Left colon (tissue), 2 donors: ENCODE measurements at regions not wholly inside any gene's neighbourhood (a gene's known extent, or its start where the extent isn't known, plus 50 kb on each side); places are given as distances from the start of the nearest gene placed in this dataset.

Source experiments
- ATAC-seq: fragments of 200-7000 bp; cut with Tn5 transposase; one replicate; pipeline ENCODE4 v1.9.1; 2020; ENCODE audit warnings: mild to moderate bottlenecking, moderate library complexity
- DNase-seq, 2 donors: peaks; one replicate each; pipeline ENCODE4 v3.0.0-alpha.2; 2020
- intact Hi-C, 2 donors: fragments of 100-400 bp; cut with DNase I in 1 of 2; cut with micrococcal nuclease in 1 of 2; formaldehyde crosslinking; loops; one replicate each; pipeline versions ENCODE4 v1.11.2 to v1.14.0; 2022; cut with DNase I, micrococcal nuclease
- donor health status: DM: no; HTN: no; CAD: no.
- donor health status: DM: yes; HTN: yes; CAD: no.

DNA sequence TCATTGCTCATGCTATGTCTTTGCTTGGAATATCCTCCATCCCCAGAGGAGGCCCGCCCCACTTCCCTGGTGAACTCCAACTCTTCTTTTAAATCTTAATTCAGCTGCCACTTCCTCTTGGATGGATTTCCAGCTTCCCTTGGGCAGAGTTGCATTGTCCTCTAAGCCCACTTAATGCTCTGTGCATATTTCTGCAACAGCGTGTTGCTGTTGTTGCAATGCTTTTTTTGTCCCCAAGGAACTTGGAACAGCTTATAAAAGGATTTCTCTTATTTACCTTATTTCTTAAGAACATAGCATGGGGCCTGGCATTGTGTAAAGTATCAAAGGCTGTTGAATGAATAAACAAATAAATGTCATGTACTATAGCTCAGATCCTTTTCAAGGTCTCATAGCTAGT is 507.4 kb downstream of the METTL15 start:
- DNase-seq (no peak), ATAC-seq (no peak)
- intact Hi-C loops: no loop called here

DNA sequence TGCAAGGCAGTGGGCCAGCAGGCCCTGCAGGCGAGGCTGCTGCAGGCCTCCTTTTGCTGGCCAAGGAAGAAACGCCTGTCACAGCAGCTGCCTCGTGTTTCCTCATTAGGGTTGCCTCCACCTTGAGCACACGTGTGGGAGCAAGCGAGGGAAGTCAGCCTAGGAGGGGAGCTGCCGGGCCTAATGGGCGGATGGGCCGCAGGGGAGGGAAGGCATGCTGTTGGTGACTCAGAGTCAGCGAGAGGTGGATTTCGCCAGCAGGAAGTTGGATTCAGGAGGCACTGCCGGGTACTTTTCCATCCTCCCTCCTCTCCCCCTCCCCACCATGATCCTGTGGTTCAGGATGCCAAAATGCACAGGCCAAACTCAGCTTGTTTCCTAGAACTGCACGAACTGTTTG is 498.7 kb downstream of the METTL15 start:
- intact Hi-C loops: no loop called here
- DNase-seq (no peak), ATAC-seq (no peak)

GRCh38 chr11:28599656-28600055 is 491.5 kb downstream of the METTL15 start:
- intact Hi-C loops: no loop called here
- DNase-seq: no peak
- ATAC-seq: no peak

DNA sequence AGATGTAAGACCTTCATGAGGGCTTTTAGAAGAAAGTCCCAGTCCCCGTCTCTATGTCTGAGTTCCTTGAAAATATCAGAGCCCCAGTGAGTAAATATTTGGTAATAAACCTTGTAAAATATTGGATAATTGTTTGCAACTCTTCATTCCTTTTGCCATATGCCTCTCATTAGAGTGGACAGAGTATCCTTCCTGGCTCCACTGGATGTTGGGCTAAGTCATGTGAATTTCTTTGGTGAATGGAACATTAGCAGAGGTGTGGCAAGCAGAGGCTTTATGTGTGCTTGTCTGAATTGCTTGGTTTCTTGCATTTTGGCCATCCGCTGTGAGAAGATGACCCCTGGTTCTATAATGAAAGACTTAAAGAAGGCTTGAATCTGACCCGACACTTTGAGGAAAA is 490.3 kb downstream of the METTL15 start:
- intact Hi-C loops: no loop called here
- DNase-seq (no peak), ATAC-seq (no peak)

GRCh38 chr11:28596816-28597215 is 488.6 kb downstream of the METTL15 start:
- no peak for DNase-seq
- ATAC-seq: no peak
- intact Hi-C loops: no loop called here

DNA sequence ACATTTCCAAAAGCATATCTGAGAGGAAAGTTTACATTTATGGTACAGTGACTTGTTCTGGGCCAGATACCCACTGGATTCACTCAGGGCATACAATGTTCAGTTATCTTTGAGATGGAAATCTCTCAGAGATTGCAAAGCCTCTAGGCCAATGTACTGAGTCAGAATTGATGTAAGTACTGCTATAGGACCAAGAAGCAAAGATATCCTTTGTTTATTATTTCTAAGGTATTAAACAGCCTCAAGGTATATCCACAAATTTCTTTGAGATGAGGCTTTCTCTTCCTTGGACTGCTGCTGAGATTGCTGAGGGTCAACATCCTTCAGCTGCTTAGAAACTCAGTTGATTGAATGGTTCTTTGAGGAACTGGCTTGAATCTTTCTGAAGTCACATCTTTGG is 484.0 kb downstream of the METTL15 start:
- no peak for DNase-seq
- intact Hi-C loops: no loop called here
- no peak for ATAC-seq

- no peak for DNase-seq
- intact Hi-C loops: no loop called here
These were observed 476.8 kb downstream of the METTL15 start for GRCh38 chr11:28584992-28585391.

DNA sequence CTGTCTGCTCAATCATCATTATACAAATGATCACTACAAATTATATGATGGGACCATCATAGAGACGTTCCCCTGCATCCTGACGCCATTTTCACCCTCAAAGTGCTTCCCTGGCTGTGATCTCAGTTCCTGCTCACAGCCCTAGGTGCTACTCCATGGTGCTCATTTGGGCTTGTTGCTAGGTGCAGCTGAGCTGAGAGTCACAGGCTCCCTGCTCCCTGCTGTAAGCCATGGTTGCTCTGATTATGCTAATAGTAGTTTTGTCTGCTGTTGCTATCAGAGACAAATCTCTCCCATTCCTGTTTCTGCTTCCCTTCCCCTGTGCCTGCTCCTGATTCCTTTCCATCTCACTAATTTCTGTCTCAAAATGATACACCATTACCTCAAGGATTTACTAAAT is 474.3 kb downstream of the METTL15 start:
- intact Hi-C loops: no loop called here
- DNase-seq: no peak
- no peak for ATAC-seq

More at GRCh38 chr11:28584992-28585391, 476.8 kb downstream of the METTL15 start:
- no peak for ATAC-seq

GRCh38 chr11:28581286-28582242 is 473.4 kb downstream of the METTL15 start:
- ATAC-seq (no peak), DNase-seq (no peak)
- intact Hi-C loops: no loop called here

DNA sequence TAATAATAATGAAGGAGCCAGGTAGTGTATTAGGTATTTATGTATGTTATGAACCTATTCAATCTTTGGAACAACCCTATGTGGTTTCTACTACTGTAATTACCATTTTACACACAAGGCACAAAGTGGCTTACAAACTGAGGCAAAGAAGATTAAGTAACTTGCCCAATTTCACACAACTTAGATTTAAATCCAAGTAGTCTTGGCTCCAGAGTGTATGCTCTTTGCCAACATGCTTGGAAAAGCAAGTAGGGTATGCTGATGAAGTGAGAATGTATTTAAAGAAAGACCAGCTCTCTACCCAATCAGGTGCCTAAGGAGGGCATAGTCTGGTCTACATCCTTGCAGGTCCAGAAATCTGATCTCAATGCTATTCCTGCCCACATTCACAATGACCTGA is 463.2 kb downstream of the METTL15 start:
- intact Hi-C loops: no loop called here
- DNase-seq: no peak

GRCh38 chr11:28569106-28569505 is 460.9 kb downstream of the METTL15 start:
- ATAC-seq: no peak
- DNase-seq: no peak
- intact Hi-C loops: no loop called here

More for the DNA sequence above, 463.2 kb downstream of the METTL15 start:
- no peak for ATAC-seq

GRCh38 chr11:28566339-28567089 is 458.3 kb downstream of the METTL15 start:
- intact Hi-C loops: no loop called here
- ATAC-seq (no peak), DNase-seq (peak; percentile 22 to 23)

- ATAC-seq (no peak), DNase-seq (no peak)
- intact Hi-C loops: no loop called here
These were observed 451.3 kb downstream of the METTL15 start for GRCh38 chr11:28559492-28559891.

DNA sequence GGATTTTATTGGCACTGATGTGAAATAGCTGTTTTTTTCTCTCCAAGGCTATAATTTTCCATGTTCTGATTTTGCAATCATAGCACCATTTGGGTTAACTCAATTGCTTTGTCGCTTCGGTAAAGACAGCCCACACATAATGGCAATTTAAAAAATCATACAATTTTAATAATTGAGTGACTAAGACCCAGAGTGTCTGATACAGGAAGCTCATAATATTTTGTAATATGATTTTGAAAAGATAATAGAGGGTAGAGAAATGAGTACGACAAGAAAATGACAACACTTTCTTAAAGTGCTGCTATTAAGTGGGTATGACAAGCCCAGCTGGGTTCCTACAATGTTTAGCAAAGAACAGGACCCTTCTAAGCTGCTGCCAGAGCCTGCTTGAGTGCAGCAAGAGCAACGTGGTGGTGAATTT is 439.1 kb downstream of the METTL15 start:
- no peak for DNase-seq
- intact Hi-C loops: no loop called here
- no peak for ATAC-seq

DNA sequence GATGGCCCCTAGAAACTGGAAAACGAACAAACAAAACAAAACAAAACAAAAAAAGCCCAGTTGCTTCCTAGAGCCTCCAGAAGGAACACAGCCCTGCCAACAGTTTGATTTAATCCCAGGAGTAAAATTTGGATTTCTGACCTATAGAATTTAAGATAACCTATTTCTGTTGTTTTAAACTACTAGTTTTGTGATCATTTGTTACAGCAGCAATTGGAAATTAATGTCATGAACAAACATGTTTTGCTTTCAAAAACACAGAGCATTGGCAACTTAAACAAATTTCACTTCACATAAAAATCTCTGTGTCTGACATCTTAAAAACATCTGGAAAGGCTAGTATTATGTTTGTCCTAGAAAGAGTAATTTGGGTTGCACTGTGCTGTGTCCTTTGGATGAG is 437.3 kb downstream of the METTL15 start:
- intact Hi-C loops: no loop called here
- no peak for DNase-seq
- no peak for ATAC-seq

DNA sequence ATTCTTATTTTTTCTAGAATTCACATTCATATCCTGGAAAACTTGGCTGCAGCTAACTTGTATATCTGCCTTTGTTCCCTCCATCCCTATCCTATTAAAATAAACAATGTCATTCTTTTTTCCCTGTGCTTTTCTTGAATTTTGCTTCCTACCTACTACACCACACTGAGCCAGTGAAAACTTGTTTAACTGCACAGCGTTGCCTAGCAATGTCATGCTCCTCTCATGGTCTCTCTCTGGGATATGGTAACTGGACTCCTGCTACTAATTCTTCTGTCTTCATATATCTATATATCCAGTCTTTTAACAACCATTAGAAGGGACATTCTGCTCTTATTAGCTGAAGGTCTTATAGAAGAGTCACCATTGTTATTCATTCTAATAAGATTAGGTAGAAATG is 434.4 kb downstream of the METTL15 start:
- DNase-seq (no peak), ATAC-seq (no peak)
- intact Hi-C loops: no loop called here

- no peak for DNase-seq
- intact Hi-C loops: no loop called here
- ATAC-seq: no peak
These were observed 431.2 kb downstream of the METTL15 start for GRCh38 chr11:28539239-28540030.

- DNase-seq: no peak
- no peak for ATAC-seq
- intact Hi-C loops: no loop called here
These were observed 429.6 kb downstream of the METTL15 start for GRCh38 chr11:28537822-28538221.

GRCh38 chr11:28536504-28537267 is 428.5 kb downstream of the METTL15 start:
- no peak for ATAC-seq
- intact Hi-C loops: no loop called here
- no peak for DNase-seq
